ENCODE measurements at regions not wholly inside any gene's neighbourhood (a gene's known extent, or its start where the extent isn't known, plus 50 kb on each side); places are given as distances from the start of the nearest gene placed in this dataset.
A peak's percentile ranks its signal among the peaks of the same experiment; 100 is the strongest.

DNA sequence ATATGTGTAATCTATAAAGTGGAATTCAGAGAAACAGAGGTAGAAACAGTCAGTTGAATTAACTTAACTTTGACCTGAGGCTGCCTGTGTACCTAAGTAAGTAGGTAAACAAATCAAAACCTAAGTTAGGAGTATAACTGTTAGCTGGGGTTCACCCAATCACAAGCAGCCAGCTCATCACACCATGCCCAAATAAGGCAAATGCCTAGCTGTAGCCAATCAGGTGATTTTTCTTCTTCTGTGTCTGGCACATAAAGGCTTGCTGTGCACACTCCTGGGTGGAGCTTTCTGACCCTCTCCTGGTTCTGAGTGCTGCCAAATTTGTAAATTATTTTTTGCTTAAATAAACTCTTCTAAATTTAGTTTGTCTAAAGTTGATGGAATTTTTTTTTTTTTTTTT is 54.7 kb upstream of the TRIM39 start:
- no peak for DNase-seq

GRCh38 chr6:30267423-30267822 is 54.2 kb upstream of the TRIM26 start:
- DNase-seq, result peak in 2 of 4 experiments; percentile 10 to 24

DNA sequence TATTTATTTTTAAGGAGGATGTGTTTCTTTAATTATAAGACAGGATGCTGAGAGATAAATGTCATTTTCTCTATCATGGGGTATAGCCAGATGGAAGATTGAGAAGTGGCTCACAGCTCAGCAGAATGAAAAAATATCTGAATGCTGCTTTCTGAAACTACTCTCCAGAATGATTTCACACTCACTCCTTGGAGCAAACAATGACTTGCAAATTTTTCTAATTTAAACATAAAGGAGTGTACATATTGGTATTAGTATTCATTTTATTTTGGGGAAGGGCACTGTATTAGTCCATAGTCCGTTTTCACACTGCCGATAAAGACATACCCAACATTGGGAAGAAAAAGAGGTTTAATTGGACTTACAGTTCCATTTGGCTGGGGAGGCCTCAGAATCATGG is 52.4 kb upstream of the TRIM26 start:
- DNase-seq, result no peak

DNA sequence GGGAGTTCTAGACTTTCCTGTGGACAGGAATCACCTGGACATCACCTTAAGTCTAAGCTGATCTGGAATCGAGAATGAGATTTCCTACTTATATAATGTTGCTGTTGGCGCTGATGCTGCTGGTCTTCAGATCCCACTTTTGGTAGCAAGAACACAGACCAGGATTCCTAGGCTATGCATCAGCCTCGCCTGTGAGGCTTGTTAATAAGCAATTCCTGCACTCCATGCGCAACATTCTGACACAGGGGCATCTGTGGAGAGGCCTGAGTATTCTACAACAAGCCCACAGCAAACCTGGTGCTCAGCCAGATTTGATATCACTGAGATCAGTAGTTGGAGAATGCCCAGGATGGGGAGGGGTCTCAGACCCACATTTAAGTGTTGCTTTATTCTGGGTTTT is 52.0 kb upstream of the TRIM26 start:
- DNase-seq, result no peak

DNA sequence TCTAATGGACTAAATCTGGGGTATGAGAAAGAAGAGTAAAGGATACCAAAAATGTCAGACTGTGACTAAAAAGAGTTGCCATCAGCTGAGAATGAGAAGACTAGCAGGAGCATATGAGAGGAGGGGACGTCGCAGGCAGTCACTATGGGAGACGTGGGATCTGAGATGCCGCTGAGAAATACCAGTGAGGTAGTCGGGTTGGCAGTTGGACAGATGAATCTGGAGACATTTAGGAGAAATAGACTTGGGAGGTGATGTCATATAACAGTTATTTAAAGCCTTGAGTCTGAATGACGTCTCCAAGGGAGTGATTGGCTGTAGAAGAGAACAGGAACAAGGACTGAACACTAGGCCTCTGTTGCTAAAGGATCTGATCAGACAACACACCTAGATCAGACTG is 51.5 kb upstream of the TRIM26 start:
- DNase-seq, result no peak

DNA sequence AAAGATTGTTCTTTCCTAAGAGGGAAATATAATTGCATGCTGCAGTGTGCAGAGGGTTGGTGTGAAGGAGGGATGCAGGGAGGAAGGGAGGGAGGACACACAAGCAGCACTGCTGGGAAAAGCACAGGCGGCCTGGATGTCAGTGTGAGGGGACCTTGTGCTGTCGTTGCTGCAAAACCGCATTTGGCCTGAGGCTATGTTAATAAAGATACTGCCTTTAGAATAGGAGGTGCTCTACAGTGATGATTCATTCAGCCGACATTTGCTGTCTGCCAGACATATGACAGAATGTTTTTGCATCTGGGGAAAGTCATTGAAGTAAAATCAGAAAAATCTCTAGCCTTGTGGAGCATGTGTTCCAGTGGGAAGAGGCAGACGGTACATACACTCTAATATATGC is 50.5 kb upstream of the TRIM26 start:
- DNase-seq, result no peak
